NCI-H82 (cell line): ENCODE measurements at regions not wholly inside any gene's neighbourhood (a gene's known extent, or its start where the extent isn't known, plus 50 kb on each side); places are given as distances from the start of the nearest gene placed in this dataset.

Experiments used
- DNase-seq: peaks from one replicate; lab custom pipeline; 2025; lab: John Stamatoyannopoulos, UW

DNA sequence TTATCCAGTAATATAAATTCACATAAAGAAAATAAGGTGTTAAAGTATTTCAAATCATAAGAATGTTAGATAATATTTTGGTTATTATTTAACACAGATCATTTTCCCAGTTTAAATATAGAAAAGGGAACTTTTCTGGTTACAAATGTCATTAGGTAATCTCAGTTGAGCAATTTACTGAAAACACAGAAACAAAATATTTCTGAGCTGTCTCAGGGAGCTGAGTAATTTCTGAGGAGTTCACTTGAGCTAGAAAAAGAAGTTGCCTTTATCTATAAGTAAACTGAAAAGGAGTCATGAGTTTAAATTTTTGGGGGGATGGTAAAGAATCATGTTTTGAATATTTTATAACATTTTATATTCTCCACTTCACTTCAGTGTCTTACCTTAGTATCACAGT lies 855.4 kb upstream of the ARPP21 start:
- no peak for DNase-seq

DNA sequence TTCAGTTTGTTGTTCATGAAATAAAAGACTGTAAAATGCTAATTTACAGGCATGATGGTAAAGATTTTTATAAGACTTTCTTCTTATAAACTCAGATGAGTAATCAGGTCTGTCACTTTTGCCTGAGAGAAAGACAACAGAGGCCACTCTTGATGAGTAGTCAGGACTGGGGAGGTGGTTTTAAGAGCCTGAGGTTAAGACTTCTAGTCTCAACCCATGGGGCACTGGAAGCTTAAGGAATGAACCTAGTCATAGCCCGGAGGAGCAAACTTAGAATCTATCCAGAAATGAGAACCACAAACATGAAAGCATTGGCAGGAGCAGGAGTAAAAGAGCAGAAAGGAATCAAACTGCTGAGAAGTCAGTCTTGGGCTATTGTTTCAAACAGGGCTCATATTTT lies 846.3 kb upstream of the ARPP21 start:
- DNase-seq, result no peak

DNA sequence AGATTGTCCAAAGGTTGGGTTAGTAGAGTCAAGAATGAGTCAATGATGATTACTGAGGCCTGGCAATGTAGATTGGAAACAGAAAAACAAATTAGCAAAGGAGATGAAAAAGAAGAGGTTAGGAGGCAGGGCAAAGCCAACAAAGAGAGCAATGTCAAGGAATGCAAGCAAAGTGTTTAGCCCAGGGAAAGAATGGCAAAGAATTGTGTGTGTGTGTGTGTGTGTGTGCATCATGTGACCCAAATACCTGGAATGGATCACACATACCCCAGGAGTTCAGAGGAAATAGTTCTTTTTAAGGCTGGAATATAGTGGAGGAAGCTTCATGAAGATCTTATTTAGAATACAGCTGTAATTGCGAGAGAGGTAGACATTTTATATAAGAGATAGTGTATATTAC lies 831.7 kb upstream of the ARPP21 start:
- no peak for DNase-seq

DNA sequence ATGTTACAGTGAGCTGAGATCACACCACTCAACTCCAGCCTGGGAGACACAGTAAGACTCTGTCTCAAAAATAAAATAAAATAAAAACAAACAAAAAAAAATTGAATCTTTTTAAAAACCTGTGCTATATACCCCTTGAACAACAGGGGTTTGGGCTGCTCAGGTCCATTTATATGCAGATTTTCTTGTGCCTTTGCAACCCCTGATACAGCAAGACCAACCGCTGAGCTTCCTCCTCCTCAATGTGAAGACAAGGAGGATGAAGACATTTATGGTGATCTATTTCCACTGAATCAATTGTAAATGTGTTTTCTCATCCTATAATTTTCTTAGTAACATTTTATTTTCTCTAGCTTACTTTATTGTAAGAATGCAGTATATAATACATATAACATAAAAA lies 831.0 kb upstream of the ARPP21 start:
- DNase-seq, result no peak

DNA sequence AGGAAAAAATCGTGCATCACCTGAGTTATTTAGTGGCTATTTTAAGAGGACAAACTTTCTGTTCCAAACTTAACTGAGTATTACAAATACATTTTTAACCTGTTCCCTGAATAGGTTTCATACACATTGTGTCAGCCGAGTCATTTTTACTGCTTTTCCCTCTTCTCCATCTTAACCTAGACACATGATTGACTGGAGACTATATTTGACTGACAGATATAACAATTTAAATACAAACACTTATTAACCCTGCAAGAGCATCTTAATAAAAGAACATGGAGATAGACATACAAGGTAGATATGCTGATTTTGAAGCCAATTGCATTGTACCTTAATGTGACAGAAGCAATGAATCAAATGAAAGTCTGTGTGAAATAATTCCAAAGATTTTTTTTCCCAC lies 810.5 kb upstream of the ARPP21 start:
- no peak for DNase-seq

DNA sequence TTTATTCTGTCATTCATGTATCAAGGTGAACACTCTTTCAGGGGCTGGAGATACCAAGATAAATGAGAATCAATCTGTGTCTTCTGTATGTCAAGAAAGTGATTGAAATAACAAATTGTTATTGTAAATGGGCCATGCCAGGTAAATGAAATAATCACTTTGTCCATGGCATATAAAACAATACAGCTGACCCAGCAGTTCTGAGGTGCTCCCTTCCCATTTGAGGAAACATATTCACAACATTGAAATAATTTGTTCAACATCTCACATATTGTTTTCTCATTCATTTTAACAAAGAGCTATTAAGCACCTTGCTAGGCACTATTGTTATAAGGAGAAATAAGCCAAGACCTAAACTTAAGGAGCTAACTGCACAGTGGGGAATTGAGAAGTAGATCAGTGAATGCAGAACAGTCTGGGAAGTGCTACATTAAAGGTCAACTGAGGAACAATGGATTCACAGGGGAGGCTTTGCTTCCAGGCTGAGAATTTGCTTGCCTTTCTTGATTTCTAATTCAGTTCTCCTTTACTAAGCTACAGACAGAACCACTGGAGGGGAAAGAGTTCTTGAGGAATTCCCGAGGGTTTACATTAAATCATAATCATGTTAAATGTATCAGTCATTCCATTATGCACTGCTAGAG lies 806.3 kb upstream of the ARPP21 start:
- no peak for DNase-seq

DNA sequence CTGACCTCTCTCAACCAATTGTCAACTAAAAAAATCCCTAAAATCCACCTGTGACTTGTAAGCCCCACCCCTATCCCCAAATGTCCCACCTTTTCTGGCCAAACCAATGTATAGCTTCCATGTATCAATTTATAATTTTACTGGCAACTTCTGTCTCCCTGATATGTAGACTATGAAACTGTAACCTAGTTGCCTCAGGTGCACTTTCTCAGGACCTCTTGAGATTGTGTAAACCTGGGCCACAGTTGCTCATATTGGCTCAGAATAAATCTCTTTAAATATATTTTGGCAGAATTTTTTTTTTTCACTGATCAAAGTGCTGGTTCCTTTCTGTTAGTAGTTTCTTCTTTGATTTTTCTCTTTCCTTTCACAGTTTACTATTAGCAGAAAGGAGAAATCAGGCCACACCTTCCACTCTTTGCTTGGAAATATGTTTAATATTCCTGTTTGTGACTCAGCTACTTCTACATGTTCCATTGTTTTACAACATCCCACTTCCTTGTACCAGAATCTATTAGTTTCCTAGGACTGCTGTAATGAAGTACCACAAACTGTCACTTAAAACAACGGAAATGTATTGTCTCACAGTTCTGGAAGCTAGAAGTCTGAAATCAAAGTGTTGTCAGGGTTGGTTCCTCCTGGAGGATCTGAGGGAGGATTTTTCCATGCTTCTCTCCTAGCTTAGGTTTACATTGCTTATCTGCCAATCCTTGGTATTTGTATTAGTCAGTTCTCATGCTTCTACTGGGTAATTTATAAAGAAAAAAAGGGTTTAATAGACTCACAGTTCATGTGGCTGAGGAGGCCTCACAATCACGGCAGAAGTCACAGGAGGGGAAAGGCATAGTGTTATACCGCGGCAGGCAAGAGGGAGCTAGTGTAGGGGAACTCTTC lies 801.2 kb upstream of the ARPP21 start:
- no peak for DNase-seq

DNA sequence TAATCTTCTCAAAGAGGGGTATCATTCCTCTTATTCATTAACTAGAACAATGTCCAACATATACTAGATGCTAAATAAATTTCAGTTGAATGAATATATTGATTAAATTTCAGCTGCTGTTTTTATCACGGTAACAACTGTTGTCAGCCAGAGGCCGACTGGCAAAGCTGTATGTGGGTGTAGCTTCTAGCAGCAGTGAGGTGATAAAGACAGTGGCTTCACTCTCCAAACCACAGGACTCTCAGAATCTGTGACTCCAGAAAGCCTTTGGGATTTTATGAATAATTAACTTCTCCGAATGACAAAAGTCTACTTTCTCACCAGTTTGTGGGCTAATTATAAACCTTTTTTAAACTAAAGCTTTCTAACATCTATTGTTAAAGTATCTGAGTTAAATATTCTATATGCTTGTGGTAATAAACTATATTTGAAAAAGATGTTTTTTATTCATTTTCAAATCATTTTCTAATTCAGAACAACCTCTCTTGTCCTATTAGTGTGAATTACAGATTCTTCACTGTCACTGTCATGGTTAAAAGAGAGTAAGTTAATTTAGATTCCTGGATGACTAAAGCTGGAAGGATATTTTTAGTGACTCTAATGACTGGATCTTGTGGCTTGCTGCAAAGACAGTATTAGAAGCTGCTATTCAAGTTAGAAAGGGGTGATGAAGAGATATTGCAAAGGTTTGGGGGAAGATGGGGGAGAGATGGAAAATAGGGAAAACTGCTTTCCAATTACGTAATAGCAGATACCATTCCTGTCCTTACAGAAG lies 796.4 kb upstream of the ARPP21 start:
- DNase-seq, result no peak

DNA sequence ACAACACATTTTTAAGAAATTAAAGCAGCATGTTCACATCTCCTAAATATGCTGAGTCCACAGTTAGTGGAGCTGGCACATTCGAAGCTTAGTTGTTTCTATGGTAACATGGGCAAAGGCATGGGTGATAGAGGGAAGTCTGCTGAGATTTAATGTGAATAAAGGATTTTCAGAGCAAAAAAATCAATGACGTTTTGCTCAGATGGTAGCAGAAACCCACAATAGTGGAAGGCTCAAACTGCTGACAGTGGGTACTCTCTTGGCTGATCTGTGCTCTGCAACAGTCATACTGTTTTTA lies 795.1 kb upstream of the ARPP21 start:
- no peak for DNase-seq

DNA sequence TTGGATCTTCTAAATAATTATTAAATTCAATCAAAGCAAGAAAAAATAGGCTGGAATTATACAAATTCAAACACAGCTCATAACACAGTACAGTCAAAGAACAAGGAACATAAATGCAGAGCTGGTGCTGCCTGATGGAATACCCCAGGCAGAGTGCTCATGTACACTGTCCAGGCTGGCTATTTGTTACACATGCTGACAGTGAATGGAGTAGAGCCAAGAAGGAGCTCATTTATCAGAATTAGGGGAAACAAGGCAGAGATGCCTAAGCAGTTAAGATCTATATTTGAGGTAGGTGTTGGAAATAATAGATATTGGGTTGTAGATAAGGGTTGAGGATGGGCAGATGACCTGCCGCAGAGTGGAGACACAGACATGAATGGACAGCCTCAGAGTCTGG lies 788.2 kb upstream of the ARPP21 start:
- no peak for DNase-seq

DNA sequence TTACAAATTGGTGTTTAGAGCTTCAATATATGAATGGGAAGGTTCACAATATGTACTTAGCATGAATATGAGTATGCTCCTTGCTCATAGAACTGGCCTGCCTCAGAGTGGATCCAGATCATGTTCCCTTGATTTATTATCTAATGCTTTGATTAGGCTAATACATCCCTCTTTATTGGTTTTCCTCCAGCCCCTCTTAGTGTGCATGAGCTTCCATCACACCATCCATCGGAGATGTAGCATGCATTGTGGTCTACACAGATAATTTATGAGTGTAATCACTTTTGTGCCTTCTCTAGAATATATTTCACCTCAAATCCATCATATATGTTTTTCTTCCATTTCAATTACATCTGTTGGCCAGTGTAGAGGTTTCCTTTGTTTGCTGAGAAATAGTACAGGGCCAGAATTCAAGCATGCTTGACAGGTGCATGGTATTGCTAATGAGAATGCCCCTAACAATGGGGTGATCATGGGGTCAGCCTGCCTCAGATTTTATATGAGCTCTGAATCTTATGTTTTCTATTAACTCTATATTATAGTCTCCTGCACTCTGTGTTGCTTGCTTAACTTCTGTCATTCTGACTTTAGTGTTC lies 786.4 kb upstream of the ARPP21 start:
- DNase-seq, result no peak

DNA sequence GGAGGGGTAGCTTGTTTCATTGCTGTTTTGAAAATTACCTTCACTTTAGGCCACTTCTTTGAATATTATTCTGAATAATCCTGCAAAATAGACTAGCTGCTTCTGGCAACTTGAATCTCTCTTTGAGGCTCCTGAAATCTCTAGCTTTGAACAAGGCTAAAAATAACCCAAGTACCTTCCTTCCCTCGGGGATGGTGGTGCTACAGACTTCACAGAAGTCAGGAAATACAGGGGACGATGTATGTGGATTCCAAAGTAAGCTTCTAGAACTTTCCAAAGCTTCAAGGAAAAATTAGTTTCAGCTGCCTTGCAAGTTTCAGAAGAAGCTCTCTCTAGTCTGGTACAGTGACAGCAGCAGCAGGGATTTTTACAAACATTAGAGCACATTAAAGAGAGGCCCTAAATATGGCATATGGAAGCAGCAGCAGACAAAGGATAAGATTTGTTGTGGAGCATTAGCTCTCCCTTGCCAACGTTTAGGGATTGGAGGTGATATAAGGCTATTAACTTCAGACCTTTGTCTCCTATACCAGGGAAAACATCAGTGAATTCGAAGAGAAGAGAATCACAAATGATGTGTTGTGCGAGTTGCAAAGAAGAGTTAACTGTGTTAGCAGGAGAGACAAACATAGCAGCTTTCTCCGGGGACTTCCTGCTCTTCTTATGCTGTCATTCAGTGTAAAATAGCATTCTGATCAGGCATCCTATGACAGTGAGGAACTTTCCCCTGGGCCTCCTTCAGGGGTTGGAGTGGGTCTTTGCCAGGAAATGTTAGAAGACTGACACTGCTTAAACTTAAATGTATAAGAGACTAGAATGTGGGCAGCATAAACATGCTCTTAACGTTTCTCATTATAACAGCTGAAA lies 783.0 kb upstream of the ARPP21 start:
- peak; percentile 36 for DNase-seq

DNA sequence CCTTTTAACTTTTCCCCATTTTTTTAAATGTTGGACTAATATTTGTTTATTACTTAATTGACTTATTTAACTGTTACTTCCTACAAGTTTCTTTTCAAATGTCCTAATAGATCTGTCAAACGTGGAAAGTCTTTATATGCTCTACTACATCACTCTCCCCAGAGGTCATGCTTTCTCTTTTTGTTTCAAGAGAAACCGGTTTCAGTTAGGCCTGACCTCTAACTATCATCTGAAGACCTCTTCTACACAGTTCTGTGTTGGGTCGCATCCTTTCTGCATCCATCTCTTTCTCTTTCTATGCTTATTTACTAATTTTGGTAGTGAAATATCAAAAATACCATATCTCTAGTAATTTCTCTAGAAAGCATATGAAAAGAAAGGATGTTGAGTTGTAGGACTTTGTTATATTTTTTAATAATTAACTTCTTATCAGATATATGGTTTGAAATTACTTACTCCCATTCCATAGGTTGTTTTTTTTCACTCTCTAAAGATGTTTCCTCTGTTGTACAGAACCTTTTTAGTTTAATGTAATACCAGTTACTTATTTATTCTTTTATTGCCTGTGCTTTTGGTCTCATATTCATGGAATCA lies 781.2 kb upstream of the ARPP21 start:
- no peak for DNase-seq

DNA sequence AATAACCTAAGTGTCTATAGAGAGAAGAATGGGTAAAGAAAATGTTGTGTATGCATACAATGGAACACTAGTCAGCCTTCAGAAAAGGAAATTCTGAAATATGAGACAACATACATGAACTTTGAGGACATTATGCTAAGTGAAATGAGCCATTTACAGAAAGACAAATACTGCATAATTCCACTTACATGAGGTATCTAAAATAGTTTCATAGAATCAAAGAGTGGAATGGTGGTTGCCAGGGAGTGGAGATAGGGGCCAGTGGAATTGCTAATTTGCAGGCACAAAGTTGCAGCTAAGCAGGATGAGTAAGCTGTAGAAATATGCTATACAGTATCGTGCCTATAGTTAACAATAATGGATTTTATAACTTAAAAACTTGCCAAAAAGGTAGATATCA lies 779.6 kb upstream of the ARPP21 start:
- DNase-seq, result no peak

DNA sequence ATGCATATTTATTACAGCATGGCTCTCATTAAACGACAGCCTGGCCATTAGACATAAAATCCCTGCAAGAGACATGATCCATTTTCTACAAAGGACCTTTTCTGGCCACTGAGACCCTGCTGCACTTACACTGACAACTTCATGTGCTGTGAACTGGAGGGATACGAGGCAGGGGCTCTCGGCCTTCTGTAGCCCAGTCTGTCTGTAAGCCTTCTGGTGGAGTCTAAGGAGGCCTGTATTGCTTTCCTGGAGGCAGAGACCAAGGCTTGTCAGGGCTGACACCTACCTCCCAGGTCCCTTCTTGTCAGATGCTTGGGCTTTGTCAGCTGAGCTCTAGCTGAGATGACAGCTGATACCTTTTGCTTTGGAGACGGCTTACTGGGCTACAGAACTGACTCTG lies 776.9 kb upstream of the ARPP21 start:
- DNase-seq, result no peak

DNA sequence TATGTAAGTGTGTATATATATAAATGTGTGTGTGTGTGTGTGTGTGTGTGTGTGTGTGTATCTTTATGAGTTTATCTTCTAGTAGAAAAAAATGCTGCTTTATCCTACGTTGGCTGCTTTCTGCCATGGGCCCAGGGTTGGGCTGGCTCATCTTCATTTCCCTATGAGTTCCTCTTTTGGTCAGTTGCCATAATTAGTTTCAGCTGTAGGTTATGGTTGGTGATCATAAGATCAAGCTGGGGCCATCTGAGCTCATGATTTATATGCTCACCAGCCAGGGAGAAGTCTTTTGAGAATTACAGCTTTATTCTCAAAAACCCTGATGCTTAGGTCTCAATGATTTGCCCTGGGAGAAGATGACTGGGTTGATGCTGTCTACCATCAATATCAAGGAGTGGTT lies 775.8 kb upstream of the ARPP21 start:
- DNase-seq, result no peak

DNA sequence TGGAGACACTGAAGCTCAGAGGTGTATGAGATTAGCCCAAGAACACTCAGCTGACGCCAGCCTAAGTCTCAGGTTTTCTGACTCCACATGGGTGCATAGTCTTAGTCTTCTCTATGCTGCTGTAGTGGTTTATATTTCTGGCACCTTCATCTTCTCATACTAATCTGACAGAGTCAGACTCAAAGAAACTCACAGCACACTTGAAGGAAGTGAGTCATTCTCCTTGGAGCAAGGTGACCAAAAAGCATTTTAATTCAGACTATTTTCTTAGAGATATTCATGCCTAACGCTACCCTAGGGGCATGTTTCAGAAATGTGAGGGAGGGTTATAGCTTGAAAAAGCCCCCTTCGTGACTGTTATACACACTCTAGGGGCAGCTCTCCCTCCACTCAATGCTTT lies 775.3 kb upstream of the ARPP21 start:
- no peak for DNase-seq

DNA sequence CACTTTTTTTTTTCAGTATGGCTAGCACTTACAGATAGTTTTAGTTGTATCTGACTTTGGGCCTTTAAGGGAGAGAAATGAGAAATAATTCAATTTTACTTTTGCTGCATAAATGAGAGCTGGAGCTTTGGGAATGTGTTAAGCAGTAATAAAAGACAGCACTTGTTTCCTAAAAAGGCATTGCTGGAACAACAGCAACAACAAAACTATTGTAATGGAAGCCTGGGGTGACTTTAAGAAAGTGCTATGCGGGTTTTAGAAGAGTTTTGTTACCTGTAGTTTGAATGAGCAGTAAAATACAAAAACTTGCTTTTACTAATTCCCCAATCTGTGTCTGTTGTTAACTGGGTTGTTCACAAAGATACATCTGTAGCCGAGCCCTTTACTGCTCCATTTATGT lies 774.0 kb upstream of the ARPP21 start:
- no peak for DNase-seq

DNA sequence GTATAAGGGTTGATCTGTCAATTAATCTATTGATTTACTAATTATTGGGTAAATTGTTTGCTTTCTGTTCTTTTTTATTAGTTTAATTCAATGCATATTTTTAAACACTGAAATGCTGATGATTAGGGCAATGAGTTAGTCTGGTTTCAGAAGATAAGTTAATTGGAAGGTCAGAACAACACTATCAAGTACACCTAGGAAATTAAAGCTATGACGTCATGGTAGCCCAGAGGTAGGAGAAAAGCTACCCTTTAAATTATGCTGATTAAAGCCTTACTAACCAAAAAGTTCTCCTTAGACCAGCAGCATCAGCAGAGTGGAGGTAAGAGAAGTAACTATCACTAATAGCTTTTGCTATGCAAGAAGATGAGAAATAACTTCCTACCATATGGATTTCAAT lies 770.4 kb upstream of the ARPP21 start:
- no peak for DNase-seq

DNA sequence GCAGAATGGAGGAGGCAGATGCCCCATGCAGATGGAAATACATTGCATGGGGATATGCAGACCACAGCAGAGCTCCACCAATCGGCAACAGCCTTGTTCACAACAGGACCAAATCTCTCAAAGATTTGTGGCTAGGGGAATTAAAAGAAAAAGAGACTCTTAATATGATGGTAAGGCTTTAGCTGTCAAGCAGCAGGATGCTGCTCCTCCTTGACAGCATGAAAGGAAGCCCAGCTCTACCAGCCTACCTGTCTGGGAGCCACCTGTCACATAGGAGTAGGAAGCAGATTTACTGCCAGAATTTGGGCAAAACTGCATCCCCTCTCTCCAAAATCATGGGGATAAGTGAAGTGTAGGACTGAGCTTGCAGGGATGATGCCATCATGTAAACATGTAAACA lies 769.6 kb upstream of the ARPP21 start:
- peak; percentile 2 for DNase-seq

DNA sequence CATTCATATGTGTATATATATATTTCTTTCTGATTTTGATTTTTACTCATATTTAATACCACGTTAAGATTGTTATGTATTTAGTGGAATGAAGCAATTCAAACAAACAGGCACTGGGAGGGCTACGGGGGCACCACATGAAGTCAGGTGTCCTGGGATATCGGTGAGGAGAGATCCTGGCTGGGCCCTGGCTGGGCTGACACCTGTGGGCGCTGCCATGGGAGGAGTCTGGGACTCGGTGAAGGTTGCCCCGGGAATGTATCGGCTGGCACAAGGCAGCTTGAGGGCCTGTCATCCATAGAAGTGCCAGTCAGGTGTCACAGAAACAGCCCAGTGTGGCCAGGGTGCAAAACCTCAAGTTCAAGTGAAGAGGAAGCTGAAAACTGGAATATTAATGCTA lies 766.9 kb upstream of the ARPP21 start:
- DNase-seq, result no peak
